Left forelimb (tissue), 1 donor: ENCODE measurements at regions not wholly inside any gene's neighbourhood (a gene's known extent, or its start where the extent isn't known, plus 50 kb on each side); places are given as distances from the start of the nearest gene placed in this dataset.
"Not testable (repeated sequence)": the region's sequence is repeated elsewhere in the genome, so short reads cannot be mapped to it uniquely, and the experiment has no call there.

Experiments
- DNase-seq: peaks from one replicate; pipeline ENCODE4 v3.0.0-alpha.2; 2018; ENCODE audit warnings: low spot score

- not testable (repeated sequence) for DNase-seq
These were observed 141.1 kb downstream of the SLCO4C1 start for GRCh38 chr5:102154791-102155605.

- no peak for DNase-seq
These were observed 141.8 kb downstream of the SLCO4C1 start for GRCh38 chr5:102154291-102154690.

DNA sequence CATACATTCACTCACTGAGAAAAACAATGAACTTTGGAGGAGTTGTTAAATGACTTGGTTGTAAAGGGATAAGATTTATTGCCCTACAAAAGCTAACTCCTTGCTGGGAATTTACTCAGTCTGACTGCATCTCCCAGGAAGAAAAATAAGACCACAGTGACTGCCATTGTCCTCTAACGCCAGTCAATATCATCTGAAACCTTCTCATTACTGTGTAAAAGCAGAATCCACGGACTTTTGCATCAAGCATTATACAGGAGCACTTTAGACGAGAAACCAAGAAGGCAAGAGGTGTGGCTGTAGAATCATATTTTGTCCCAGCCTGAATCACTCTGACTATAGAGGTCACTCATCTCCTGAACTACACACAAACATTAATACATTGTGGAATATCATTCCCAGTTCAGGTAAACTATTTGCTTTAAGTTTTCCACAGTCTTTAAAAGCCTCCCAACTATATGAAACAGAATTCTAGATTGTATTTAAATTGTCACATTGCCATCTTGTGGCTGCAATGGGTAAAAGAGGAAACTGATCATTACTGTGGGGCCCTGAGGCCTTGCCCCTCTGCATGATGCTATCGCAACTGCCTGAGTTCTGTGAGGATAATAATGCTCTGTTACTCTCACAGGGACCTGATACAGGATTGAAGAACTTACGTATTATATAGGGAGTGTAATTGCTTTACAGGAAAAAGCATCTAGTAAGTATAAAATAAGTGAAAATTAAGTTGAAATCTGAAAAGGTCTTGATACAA lies 142.9 kb downstream of the SLCO4C1 start:
- DNase-seq = no peak

DNA sequence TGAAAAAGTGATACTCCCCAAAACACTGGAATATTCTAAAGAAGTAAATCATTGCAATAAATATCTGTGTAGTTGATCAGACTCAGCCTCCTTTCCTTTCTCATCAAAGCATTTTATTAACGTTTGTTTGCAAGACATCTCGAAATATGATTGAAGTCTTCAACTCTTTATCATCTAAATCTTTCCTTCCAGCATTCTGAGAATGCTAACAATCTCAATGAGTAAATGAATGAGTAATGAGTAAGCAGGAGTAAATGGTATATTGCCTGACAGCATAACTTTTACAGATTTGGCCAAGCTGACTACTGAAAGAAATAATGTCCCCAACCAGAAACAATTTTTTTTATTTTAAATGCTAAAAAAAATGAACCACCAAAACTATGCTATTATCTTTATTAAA lies 157.1 kb downstream of the SLCO4C1 start:
- DNase-seq = no peak

GRCh38 chr5:102138243-102138653 lies 157.8 kb downstream of the SLCO4C1 start:
- no peak for DNase-seq

DNA sequence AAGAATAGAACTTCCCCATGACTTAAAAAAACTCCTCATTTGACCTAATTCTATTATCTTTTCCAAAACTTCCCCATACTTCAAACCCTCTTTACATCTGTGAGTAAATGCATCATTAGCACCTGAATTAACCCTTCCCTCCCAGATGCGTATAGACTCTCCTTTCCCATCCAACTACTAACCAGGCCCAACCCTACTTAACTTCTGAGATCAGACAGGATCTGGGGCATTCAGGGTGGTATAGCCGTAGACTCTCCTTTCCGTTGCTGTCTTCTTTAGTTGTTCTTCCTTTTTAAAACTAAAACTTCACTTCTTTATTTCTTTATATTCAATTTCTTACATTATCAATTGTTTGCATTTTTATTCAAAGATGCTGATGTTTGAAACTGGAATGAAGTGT lies 165.2 kb downstream of the SLCO4C1 start:
- no peak for DNase-seq

DNA sequence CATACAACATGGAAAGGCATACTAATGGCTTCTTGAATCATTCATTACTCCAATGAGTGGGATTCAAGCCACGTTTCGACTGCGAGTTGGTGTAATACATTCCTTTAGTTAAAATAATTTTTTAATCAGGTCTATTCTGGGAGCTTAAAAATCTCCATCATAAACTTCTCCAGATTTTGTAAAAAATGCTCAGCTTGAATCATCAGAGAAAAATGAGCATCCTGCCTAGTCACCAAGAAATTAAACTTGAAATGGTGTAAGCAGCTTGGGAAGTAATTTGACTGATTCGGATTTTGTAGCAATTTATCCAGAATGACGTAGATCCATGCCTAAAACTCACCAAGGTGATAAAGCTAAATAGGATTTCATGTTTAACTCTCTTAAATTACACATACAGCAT lies 165.7 kb downstream of the SLCO4C1 start:
- no peak for DNase-seq

DNA sequence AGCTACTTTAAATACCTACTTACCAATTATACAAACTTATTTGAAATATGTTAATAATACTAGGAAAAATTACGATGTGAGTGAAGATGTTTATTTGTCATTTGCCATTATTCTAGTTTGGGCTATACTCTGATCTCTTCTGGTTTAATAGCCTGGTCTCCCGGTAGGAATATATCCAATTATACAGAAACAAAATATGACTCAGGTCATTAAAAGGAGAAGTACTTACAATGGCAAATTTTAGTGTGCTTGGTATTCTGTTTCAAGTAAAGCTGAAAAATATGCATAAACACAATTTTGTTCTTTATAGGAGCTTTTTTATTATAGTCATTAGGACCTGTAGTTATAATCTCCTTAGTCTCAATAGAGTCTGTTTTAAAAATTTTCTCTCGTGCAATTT lies 176.8 kb downstream of the SLCO4C1 start:
- no peak for DNase-seq

DNA sequence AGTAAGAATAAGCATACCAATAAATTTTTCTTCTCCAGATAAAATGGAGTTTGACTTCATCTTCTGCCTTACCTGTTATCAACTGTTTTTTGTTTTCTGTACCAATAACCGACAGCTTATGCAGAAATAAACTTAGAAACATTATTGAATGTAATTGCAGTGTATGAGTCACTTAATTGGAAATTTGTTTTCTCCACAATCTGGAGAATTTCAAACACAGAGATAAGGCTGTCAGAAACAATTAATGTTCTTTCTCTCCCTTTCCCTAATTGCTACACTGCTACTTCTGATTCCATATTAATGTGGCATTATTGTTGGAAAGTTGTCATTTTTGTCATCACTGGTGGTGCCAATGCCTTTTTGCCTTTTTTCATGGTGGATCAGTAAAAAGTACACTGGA lies 180.3 kb downstream of the SLCO4C1 start:
- no peak for DNase-seq

- DNase-seq = no peak
These were observed 181.5 kb downstream of the SLCO4C1 start for GRCh38 chr5:102114525-102115069.

GRCh38 chr5:102107865-102108264 lies 188.2 kb downstream of the SLCO4C1 start:
- no peak for DNase-seq

- DNase-seq = no peak
These were observed 189.5 kb downstream of the SLCO4C1 start for GRCh38 chr5:102106599-102106998.

- DNase-seq = no peak
These were observed 196.2 kb downstream of the SLCO4C1 start for GRCh38 chr5:102099766-102100331.

DNA sequence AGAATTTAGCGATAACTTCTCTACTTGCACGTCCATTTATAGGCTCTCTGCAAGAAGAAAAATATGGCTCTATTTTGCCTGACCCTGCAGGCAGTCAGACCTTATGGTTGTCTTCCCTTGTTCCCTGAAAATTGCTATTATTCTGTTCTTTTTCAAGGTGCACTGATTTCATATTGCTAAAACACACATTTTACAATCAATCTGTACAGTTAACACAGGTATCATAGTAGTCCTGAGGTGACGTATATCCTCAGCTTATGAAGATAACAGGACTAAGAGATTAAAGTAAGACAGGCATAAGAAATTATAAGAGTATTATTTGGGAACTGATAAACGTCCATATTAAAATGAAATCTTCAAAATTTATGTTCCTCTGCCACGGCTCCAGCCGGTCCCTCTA lies 197.0 kb downstream of the SLCO4C1 start:
- not testable (repeated sequence) for DNase-seq

- not testable (repeated sequence) for DNase-seq
These were observed 197.5 kb downstream of the SLCO4C1 start for GRCh38 chr5:102098606-102099005.

DNA sequence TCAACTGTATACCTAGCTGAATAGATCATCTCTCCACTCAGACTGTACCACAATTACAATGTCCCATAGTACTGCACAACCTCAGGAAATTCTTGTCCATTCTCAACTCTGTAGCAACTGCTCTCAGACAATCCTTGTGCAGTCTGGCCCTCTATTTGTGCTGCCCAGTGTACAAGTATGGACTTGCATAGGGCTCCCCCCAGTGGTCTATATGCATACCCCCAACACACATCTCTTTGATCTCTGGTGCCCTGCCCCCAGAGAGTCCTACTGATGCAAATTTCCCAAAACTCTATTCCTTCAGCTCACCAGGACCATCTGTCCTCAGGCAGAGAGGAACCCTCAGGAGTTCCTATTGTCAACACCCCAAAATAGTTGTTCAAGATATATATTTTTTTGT lies 205.3 kb downstream of the SLCO4C1 start:
- no peak for DNase-seq

- no peak for DNase-seq
These were observed 206.2 kb downstream of the SLCO4C1 start for GRCh38 chr5:102089883-102090282.

DNA sequence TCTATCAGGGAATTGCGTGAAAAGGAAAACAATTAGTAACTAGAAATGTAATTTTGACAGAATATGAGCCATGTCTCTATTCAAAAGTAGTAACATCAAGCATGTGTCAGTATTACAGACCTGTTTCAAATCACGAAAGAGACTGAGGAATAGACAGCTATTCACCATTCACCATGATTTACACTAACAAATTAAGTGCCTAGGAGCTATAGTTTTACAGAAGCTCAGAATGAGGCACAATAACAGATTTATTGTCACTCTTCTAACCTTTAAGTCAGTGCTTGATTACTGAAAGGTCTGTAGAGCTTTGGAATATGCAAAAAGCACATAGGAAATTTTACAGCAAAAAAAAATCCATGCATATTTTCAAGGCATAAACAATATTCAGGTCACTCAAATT lies 208.2 kb downstream of the SLCO4C1 start:
- DNase-seq = no peak

DNA sequence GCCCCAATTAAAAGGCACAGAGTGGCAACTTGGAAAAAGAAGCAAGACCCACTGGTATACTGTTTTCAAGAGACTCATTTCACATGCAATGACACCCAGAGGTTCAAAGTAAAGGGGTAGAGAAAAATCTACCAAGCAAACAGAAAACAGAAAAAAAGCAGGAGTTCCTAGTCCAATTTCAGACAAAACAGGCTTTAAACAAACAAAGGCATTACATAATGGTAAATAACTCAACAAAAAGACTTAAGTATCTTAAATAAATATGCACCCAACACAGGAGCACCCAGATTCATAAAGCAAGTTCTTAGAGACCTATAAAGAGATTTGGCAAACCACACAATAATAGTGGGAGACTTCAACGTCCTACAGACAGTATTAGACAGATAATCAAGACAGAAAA lies 215.8 kb downstream of the SLCO4C1 start:
- DNase-seq = no peak

DNA sequence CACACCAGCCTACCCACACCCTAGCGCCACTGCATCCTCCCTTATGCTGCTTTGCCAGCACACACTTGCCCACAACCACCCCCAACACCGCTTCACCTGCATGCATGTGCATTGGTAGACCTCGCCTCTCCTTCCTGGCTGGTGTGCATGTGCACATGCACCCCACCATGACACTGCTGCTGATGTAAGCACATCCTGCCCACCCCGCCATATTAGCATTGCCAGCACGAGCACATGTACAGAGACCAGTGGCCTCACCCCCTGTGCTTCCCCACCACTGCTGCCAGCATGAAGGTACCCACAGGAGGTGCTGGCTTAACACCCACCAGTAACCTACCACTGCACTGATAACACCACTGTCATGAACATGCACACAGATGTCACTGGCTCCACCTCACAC lies 218.2 kb downstream of the SLCO4C1 start:
- DNase-seq = no peak

GRCh38 chr5:102069974-102070373 lies 226.1 kb downstream of the SLCO4C1 start:
- no peak for DNase-seq

GRCh38 chr5:102068870-102069269 lies 227.2 kb downstream of the SLCO4C1 start:
- no peak for DNase-seq

DNA sequence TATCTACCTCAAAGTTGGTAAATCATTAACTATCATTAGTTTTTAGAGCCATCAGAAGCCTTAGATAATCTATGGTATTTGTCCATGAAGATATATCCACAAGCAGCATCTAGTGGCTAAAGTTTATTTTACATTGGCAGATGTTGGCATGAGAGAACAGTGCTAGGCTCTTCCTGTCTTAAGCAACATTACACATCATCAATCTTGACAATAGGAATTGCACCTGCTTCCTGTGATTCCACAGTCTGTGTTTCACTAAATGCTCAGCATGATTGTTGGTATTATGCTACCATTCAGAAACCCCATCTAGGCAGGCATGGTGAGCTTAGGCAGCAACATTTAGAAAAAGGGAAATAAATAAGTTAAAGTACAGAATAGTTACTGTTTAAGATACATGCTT lies 246.6 kb downstream of the SLCO4C1 start:
- DNase-seq = no peak
